Keratinocyte (primary cell): ENCODE measurements at regions not wholly inside any gene's neighbourhood (a gene's known extent, or its start where the extent isn't known, plus 50 kb on each side); places are given as distances from the start of the nearest gene placed in this dataset.

Experiments used
- DNase-seq: peaks from one replicate; pipeline ENCODE4 v3.0.0-alpha.2; 2011; ENCODE audit warnings: low read depth, missing footprints, low spot score
- FAIRE-seq: peaks from 2 replicates; lab custom pipeline; 2011; peaks lifted over from hg19 to GRCh38; lab: Jason Lieb, UNC
- H2AFZ ChIP-seq: 2 replicates; pipeline ENCODE4 v1.6.0; 2012; ENCODE audit warnings: low read length, control low read depth, inconsistent platforms; ENCODE audit not compliant: control insufficient read depth
- H3K27ac ChIP-seq: 2 replicates; pipeline ENCODE4 v1.5.1; 2011; ENCODE audit warnings: low read length; ENCODE audit not compliant: control insufficient read depth, insufficient read depth
- H3K27me3 ChIP-seq: 3 replicates; pipeline ENCODE4 v1.6.0; 2011; ENCODE audit warnings: low read length; ENCODE audit not compliant: control insufficient read depth, insufficient read depth; ENCODE audit errors: extremely low read depth
- H3K36me3 ChIP-seq, 2 experiments: 2 replicates in 1 of 2; 3 replicates in 1 of 2; pipeline ENCODE4 v1.5.1; 2011; ENCODE audit warnings: low read length in 2 of 2, mild to moderate bottlenecking in 1 of 2; ENCODE audit not compliant: control insufficient read depth in 2 of 2, insufficient read depth in 2 of 2; ENCODE audit errors: extremely low read depth in 1 of 2
- H3K4me1 ChIP-seq: 3 replicates; pipeline ENCODE4 v1.5.1; 2011; ENCODE audit warnings: low read length; ENCODE audit not compliant: control insufficient read depth, insufficient read depth; ENCODE audit errors: extremely low read depth
- H3K4me2 ChIP-seq: 3 replicates; pipeline ENCODE4 v1.6.0; 2011; ENCODE audit warnings: low read depth, low read length; ENCODE audit not compliant: control insufficient read depth, insufficient read depth; ENCODE audit errors: extremely low read depth
- H3K4me3 ChIP-seq, 3 experiments: fragments of 200-600 bp in 1 of 3; sonication (generic) in 1 of 3; 2 replicates in 2 of 3; 3 replicates in 1 of 3; pipeline ENCODE4 v1.5.1; 2011 to 2016; ENCODE audit warnings: low read length in 3 of 3, mild to moderate bottlenecking in 3 of 3, control low read depth in 2 of 3, inconsistent platforms in 1 of 3, low read depth in 1 of 3, mixed read lengths in 1 of 3, mixed run types in 1 of 3, moderate library complexity in 1 of 3; ENCODE audit not compliant: control insufficient read depth in 2 of 3, insufficient read depth in 2 of 3; ENCODE audit errors: extremely low read depth in 1 of 3
- H3K79me2 ChIP-seq: 2 replicates; pipeline ENCODE4 v1.6.0; 2012; ENCODE audit warnings: low read length; ENCODE audit not compliant: control insufficient read depth, insufficient read depth
- H3K9ac ChIP-seq: 3 replicates; pipeline ENCODE4 v1.6.0; 2011; ENCODE audit warnings: low read length; ENCODE audit not compliant: control insufficient read depth, insufficient read depth; ENCODE audit errors: extremely low read depth
- H3K9me1 ChIP-seq: 3 replicates; pipeline ENCODE4 v1.6.0; 2011; ENCODE audit warnings: low read length; ENCODE audit not compliant: control insufficient read depth, insufficient read depth; ENCODE audit errors: extremely low read depth
- H3K9me3 ChIP-seq: 2 replicates; pipeline ENCODE4 v1.5.1; 2012; ENCODE audit warnings: low read depth, low read length; ENCODE audit not compliant: control insufficient read depth
- H4K20me1 ChIP-seq: 3 replicates; pipeline ENCODE4 v1.6.0; 2011; ENCODE audit warnings: low read length; ENCODE audit not compliant: control insufficient read depth, insufficient read depth; ENCODE audit errors: extremely low read depth
- CTCF ChIP-seq, 3 experiments: IDR thresholded peaks in 1 of 3; conservative IDR thresholded peaks in 1 of 3; optimal IDR thresholded peaks in 1 of 3; 2 replicates in 2 of 3; 3 replicates in 1 of 3; pipeline versions ENCODE3 to v1.5.1; 2011; ENCODE audit warnings: low read length in 3 of 3, mild to moderate bottlenecking in 3 of 3, moderate library complexity in 2 of 3, control low read depth in 1 of 3, inconsistent platforms in 1 of 3; ENCODE audit not compliant: insufficient read depth in 2 of 3; ENCODE audit errors: extremely low read depth in 1 of 3
- EZH2 ChIP-seq: IDR thresholded peaks from one replicate; pipeline ENCODE4 v1.6.1; 2012; ENCODE audit warnings: inconsistent platforms, mild to moderate bottlenecking, low read length, moderate library complexity
- dilution Hi-C: fragments of 300-500 bp; cut with MboI; formaldehyde crosslinking; loops from one replicate; pipeline ENCODE4 v1.7.0; 2020; ENCODE audit warnings: low sequenced_read_pairs; ENCODE audit not compliant: extremely low pct_ligation_motif_present

DNA sequence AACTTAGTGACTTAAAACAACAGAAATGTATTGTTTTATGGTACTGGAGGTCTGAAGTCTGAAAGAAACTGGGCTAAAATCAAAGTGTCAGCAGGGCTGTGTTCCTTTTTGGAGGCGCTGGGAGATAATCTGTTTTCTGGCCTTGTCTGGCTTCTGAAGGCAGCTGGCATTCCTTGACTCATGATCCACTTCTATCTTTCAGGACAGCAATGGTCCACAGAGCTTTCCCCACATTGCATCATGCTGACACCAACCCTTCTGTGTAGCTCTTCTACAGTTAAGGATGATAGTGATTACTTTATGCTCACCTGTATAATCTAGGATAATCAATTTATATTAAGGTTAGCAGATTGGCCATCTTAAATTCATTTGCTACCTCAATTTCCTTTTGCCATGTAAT is 392.1 kb downstream of the TDRD15 start:
- H3K79me2 ChIP-seq = no peaks in the 10 kb centered on the region
- no peak for TF ChIP-seq EZH2
- TF ChIP-seq CTCF (optimal IDR thresholded peaks at IDR 0.05 in 1 of 3, IDR thresholded peaks at IDR 0.05 in 1 of 3, conservative IDR thresholded peaks at IDR 0.05 in 1 of 3; ENCODE audit: extremely low read depth in 1 of 3, insufficient read depth in 2 of 3, low read length in 3 of 3) = no peak
- no peak for FAIRE-seq
- H4K20me1 ChIP-seq = no peaks in the 10 kb centered on the region
- no peaks in the 10 kb centered on the region for H3K4me1 ChIP-seq
- no peaks in the 10 kb centered on the region for H3K9me3 ChIP-seq
- no peak overlapping the region for H3K4me3 ChIP-seq
- no peak for DNase-seq
- H3K27me3 ChIP-seq = no peaks in the 10 kb centered on the region
- H3K36me3 ChIP-seq = no peaks in the 10 kb centered on the region
- dilution Hi-C loops = no loop called here
- no peaks in the 10 kb centered on the region for H3K9me1 ChIP-seq
- H2AFZ ChIP-seq = no peak overlapping the region
- H3K4me2 ChIP-seq = no peak overlapping the region
- H3K9ac ChIP-seq = no peak overlapping the region
- no peak overlapping the region for H3K27ac ChIP-seq

DNA sequence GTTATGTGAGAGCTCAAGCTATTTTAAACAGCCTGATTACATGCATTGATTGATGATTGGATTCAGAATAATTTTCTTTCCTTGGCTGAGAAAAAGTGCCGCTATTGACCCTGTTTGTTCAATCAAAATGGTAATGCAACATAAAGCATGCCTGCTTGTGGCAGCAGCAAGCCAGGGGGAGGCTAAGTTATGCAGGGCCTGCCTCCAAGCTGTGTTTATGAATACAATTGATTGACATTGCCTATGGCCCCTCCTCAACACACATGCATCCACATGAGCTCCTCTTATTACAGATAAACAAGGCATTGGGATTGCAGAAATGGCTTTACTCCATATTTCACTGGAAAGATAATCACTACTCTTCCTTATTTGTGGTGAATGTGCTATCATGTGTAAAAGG is 395.6 kb downstream of the TDRD15 start:
- DNase-seq (no peak), FAIRE-seq (no peak)
- Histone ChIP-seq H2AFZ (no peak overlapping the region), H4K20me1 (no peaks in the 10 kb centered on the region), H3K9me1 (no peaks in the 10 kb centered on the region), H3K27me3 (no peaks in the 10 kb centered on the region), H3K79me2 (no peaks in the 10 kb centered on the region), H3K9me3 (no peaks in the 10 kb centered on the region), H3K36me3 (no peaks in the 10 kb centered on the region), H3K4me1 (no peaks in the 10 kb centered on the region), H3K27ac (no peak overlapping the region), H3K9ac (no peak overlapping the region), H3K4me3 (no peak overlapping the region), H3K4me2 (no peak overlapping the region)
- dilution Hi-C loops = no loop called here
- TF ChIP-seq EZH2 (no peak), CTCF (optimal IDR thresholded peaks at IDR 0.05 in 1 of 3, IDR thresholded peaks at IDR 0.05 in 1 of 3, conservative IDR thresholded peaks at IDR 0.05 in 1 of 3; ENCODE audit: extremely low read depth in 1 of 3, insufficient read depth in 2 of 3, low read length in 3 of 3) (no peak)
